DND-41 (cell line): ENCODE measurements at regions not wholly inside any gene's neighbourhood (a gene's known extent, or its start where the extent isn't known, plus 50 kb on each side); places are given as distances from the start of the nearest gene placed in this dataset.

Experiments
- ATAC-seq: fragments of 200-7000 bp; cut with Tn5 transposase; 3 replicates; pipeline ENCODE4 v1.9.1; 2021; ENCODE audit warnings: low read depth; ENCODE audit not compliant: insufficient read depth
- DNase-seq: peaks from one replicate; pipeline ENCODE4 v3.0.0-alpha.2; 2020
- H2AFZ ChIP-seq: 2 replicates; pipeline ENCODE4 v1.6.0; 2012; ENCODE audit warnings: low read depth, low read length
- H3K27ac ChIP-seq: 2 replicates; pipeline ENCODE4 v1.5.1; 2012; ENCODE audit warnings: low read length, inconsistent platforms
- H3K27me3 ChIP-seq: fragments of 200-600 bp; sonication (generic); 2 replicates; pipeline ENCODE4 v1.6.0; 2012; ENCODE audit warnings: low read length, mild to moderate bottlenecking, inconsistent platforms; ENCODE audit not compliant: insufficient read depth, poor library complexity
- H3K36me3 ChIP-seq: 2 replicates; pipeline ENCODE4 v1.5.1; 2012; ENCODE audit warnings: low read length, inconsistent platforms; ENCODE audit not compliant: insufficient read depth
- H3K4me1 ChIP-seq: 2 replicates; pipeline ENCODE4 v1.5.1; 2012; ENCODE audit warnings: mild to moderate bottlenecking, low read length; ENCODE audit not compliant: insufficient read depth
- H3K4me2 ChIP-seq: 2 replicates; pipeline ENCODE4 v1.6.0; 2012; ENCODE audit warnings: mild to moderate bottlenecking, moderate library complexity, low read length, inconsistent platforms; ENCODE audit not compliant: insufficient read depth
- H3K4me3 ChIP-seq, 2 experiments: fragments of 200-600 bp in 1 of 2; shearing (Covaris generic) in 1 of 2; 2 replicates each; pipeline ENCODE4 v1.5.1; 2012 to 2016; ENCODE audit warnings: inconsistent platforms in 2 of 2, low read length in 2 of 2, mild to moderate bottlenecking in 2 of 2, low read depth in 1 of 2, moderate library complexity in 1 of 2
- H3K79me2 ChIP-seq: 2 replicates; pipeline ENCODE4 v1.6.0; 2012; ENCODE audit warnings: low read length, inconsistent platforms; ENCODE audit not compliant: insufficient read depth
- H3K9ac ChIP-seq: 2 replicates; pipeline ENCODE4 v1.6.0; 2012; ENCODE audit warnings: low read depth, mild to moderate bottlenecking, inconsistent platforms, low read length, moderate library complexity
- H3K9me3 ChIP-seq: 2 replicates; pipeline ENCODE4 v1.5.1; 2012; ENCODE audit warnings: low read length, moderate library complexity, mild to moderate bottlenecking, inconsistent platforms; ENCODE audit not compliant: insufficient read depth, severe bottlenecking
- H4K20me1 ChIP-seq: 2 replicates; pipeline ENCODE4 v1.6.0; 2012; ENCODE audit warnings: low read length; ENCODE audit not compliant: insufficient read depth
- CTCF ChIP-seq: IDR thresholded peaks from 2 replicates; pipeline ENCODE4 v1.5.1; 2012; ENCODE audit warnings: borderline replicate concordance, low read length, moderate library complexity, mild to moderate bottlenecking; ENCODE audit not compliant: poor library complexity, severe bottlenecking; ENCODE audit errors: extremely low read depth
- EZH2 ChIP-seq: IDR thresholded peaks from 3 replicates; pipeline ENCODE4 v1.6.1; 2012; ENCODE audit warnings: borderline replicate concordance, low read depth, mild to moderate bottlenecking, moderate library complexity, low read length, inconsistent platforms; ENCODE audit not compliant: severe bottlenecking

- Histone ChIP-seq H3K9ac (no peak overlapping the region), H3K4me1 (no peaks in the 10 kb centered on the region), H2AFZ (no peak overlapping the region), H3K27me3 (no peaks in the 10 kb centered on the region), H3K27ac (no peak overlapping the region), H3K4me2 (no peak overlapping the region), H4K20me1 (no peaks in the 10 kb centered on the region), H3K79me2 (no peaks in the 10 kb centered on the region), H3K36me3 (no peaks in the 10 kb centered on the region), H3K4me3 (no peak overlapping the region), H3K9me3 (no peaks in the 10 kb centered on the region)
- DNase-seq (no peak), ATAC-seq (no peak)
- TF ChIP-seq EZH2 (no peak), CTCF (no peak)
Measured at GRCh38 chr2:146990311-146991054, 854.3 kb upstream of the ACVR2A start.

GRCh38 chr2:146989741-146990140, 855.1 kb upstream of the ACVR2A start:
- no peak overlapping the region for H3K4me2 ChIP-seq
- no peak overlapping the region for H3K27ac ChIP-seq
- H3K79me2 ChIP-seq: no peaks in the 10 kb centered on the region
- H3K9ac ChIP-seq: no peak overlapping the region
- H3K36me3 ChIP-seq: no peaks in the 10 kb centered on the region
- TF ChIP-seq CTCF: no peak
- no peak for TF ChIP-seq EZH2
- H4K20me1 ChIP-seq: no peaks in the 10 kb centered on the region
- DNase-seq (no peak), ATAC-seq (no peak)
- no peaks in the 10 kb centered on the region for H3K27me3 ChIP-seq
- H3K9me3 ChIP-seq: no peaks in the 10 kb centered on the region
- no peak overlapping the region for H3K4me3 ChIP-seq
- no peaks in the 10 kb centered on the region for H3K4me1 ChIP-seq
- no peak overlapping the region for H2AFZ ChIP-seq

GRCh38 chr2:146987996-146988395, 856.8 kb upstream of the ACVR2A start:
- no peak for DNase-seq
- Histone ChIP-seq H3K27me3 (no peaks in the 10 kb centered on the region), H4K20me1 (no peaks in the 10 kb centered on the region), H3K4me3 (no peak overlapping the region), H3K4me1 (no peaks in the 10 kb centered on the region), H3K9me3 (no peaks in the 10 kb centered on the region), H3K27ac (no peak overlapping the region), H2AFZ (no peak overlapping the region), H3K79me2 (no peaks in the 10 kb centered on the region), H3K9ac (no peak overlapping the region), H3K36me3 (no peaks in the 10 kb centered on the region), H3K4me2 (no peak overlapping the region)
- TF ChIP-seq EZH2 (no peak), CTCF (no peak)
- no peak for ATAC-seq

GRCh38 chr2:146986161-146986560, 858.7 kb upstream of the ACVR2A start:
- Histone ChIP-seq H3K4me3 (no peak overlapping the region), H3K79me2 (no peaks in the 10 kb centered on the region), H3K9me3 (no peaks in the 10 kb centered on the region), H3K9ac (no peak overlapping the region), H3K27me3 (no peaks in the 10 kb centered on the region), H3K27ac (no peak overlapping the region), H2AFZ (no peak overlapping the region), H3K4me1 (no peaks in the 10 kb centered on the region), H3K4me2 (no peak overlapping the region), H4K20me1 (no peaks in the 10 kb centered on the region), H3K36me3 (no peaks in the 10 kb centered on the region)
- TF ChIP-seq EZH2 (no peak), CTCF (no peak)
- DNase-seq (no peak), ATAC-seq (no peak)
